GM12892 (cell line): ENCODE measurements at regions not wholly inside any gene's neighbourhood (a gene's known extent, or its start where the extent isn't known, plus 50 kb on each side); places are given as distances from the start of the nearest gene placed in this dataset.

Source experiments
- POLR2A ChIP-seq: IDR thresholded peaks from 2 replicates; pipeline ENCODE4 v1.6.1; 2011; ENCODE audit warnings: low read depth, low read length, control low read depth
- POLR2AphosphoS5 ChIP-seq: IDR thresholded peaks from 2 replicates; pipeline ENCODE4 v1.6.1; 2011; ENCODE audit warnings: low read depth, low read length, control low read depth

DNA sequence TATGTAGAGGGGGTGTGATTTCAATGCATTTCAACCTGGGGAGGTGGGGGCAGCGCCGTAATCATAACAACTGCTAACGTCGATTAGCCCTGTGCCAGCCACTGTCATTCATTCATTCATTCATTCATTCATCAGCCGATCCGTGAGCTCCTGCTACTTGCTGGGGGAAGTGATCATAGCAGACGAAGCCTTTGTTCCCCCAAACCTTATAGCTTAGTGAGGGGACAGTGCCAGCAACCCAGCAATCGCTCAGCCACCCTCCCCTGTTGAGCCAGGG, 106.5 kb upstream of the GSE1 start:
- TF ChIP-seq POLR2AphosphoS5 (no peak), POLR2A (no peak)
